ENCODE measurements at regions not wholly inside any gene's neighbourhood (a gene's known extent, or its start where the extent isn't known, plus 50 kb on each side); places are given as distances from the start of the nearest gene placed in this dataset.
A peak's percentile ranks its signal among the peaks of the same experiment; 100 is the strongest.

- intact Hi-C loops (cut with DNase I), result no loop called here
- H3K27ac ChIP-seq, result no peak overlapping the region
- no peaks in the 10 kb centered on the region for H3K36me3 ChIP-seq
- DNase-seq, result peak in 1 of 5 donors; percentile 36
- TF ChIP-seq CTCF (IDR thresholded peaks at IDR 0.05) (no peak), EP300 (IDR thresholded peaks at IDR 0.05) (no peak), POLR2A (IDR thresholded peaks at IDR 0.05) (no peak)
- H3K9me3 ChIP-seq, result no peaks in the 10 kb centered on the region
- no peaks in the 10 kb centered on the region for H3K27me3 ChIP-seq
- no peak overlapping the region for H3K4me3 ChIP-seq
- peaks cover 1% of the 10 kb centered on the region for H3K4me1 ChIP-seq (ENCODE audit: insufficient read depth)
- WGBS, 3 donors, result 53 to 60% (median 58%) methylated on average over 12 of the region's 12 CpGs
These were observed 237.3 kb downstream of the OSR1 start for GRCh38 chr2:19120941-19121750.

- no peaks in the 10 kb centered on the region for H3K36me3 ChIP-seq
- peaks cover 1% of the 10 kb centered on the region for H3K4me1 ChIP-seq (ENCODE audit: insufficient read depth)
- H3K27me3 ChIP-seq, result no peaks in the 10 kb centered on the region
- WGBS, 3 donors, result 94 to 95% (median 95%) methylated on average over 5 of the region's 5 CpGs
- DNase-seq, result no peak
- H3K4me3 ChIP-seq, result no peak overlapping the region
- H3K9me3 ChIP-seq, result no peaks in the 10 kb centered on the region
- intact Hi-C loops (cut with DNase I), result no loop called here
- no peak overlapping the region for H3K27ac ChIP-seq
- TF ChIP-seq EP300 (IDR thresholded peaks at IDR 0.05) (no peak), POLR2A (IDR thresholded peaks at IDR 0.05) (no peak), CTCF (IDR thresholded peaks at IDR 0.05) (no peak)
These were observed 238.2 kb downstream of the OSR1 start for GRCh38 chr2:19120181-19120580.

DNA sequence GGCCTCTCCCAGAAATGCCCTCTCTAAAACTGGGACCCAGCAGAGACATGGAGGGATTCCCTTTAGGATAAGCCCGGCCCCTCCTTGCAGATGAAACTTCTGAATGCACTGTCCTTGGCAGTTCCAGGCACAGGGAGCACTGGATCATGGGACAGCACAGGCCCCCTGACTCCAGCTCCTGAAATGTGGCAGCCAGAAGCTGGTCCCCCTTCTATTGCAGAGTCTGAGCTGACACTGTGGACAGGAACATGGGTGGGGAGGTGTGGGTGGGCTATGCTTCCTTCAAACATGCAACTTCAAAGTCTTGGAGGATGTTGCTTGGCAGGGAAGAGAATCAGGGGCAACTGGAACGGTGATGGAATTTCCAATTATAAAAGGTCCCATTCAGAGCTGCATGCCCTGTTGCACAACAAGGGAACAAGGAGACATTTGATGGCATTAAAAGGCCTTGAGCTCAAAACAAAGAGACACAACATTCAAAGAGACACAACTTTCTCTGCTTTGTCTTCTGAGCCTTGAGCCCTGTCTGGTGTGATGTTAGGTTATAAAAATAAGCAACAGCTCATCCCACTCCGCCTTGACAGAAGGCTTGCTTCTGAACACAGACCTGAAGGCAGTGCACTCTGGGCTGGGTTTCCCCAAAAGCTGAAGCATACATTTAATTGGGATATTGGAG, 239.0 kb downstream of the OSR1 start:
- no peak for DNase-seq
- Histone ChIP-seq H3K36me3 (no peaks in the 10 kb centered on the region), H3K4me3 (no peak overlapping the region), H3K27ac (no peak overlapping the region), H3K9me3 (no peaks in the 10 kb centered on the region), H3K4me1 (ENCODE audit: insufficient read depth) (peaks cover 1% of the 10 kb centered on the region), H3K27me3 (no peaks in the 10 kb centered on the region)
- intact Hi-C loops (cut with DNase I), result no loop called here
- 73 to 90% (median 76%) methylated on average over 3 of the region's 3 CpGs for WGBS, 3 donors
- no peak for TF ChIP-seq EP300 (IDR thresholded peaks at IDR 0.05)
- no peak for TF ChIP-seq POLR2A (IDR thresholded peaks at IDR 0.05)
- TF ChIP-seq CTCF (IDR thresholded peaks at IDR 0.05), result no peak

DNA sequence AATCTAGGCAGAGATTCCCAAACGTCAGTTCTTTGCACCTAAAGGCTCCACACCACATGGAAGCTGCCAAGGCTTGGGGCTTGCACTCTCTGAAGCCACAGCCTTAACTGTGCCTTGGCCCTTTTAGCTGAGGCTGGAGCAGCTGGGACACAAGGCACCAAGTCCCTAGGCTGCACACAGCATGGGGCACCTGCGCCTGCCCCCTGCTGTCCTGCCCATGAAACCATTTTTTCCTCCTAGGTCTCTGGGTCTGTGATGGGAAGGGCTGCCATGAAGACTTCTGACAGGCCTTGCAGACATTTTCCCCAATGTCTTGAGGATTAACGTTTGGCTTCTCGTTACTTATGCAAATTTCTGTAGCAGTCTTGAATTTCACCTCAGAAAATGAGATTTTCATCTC, 241.5 kb downstream of the OSR1 start:
- Histone ChIP-seq H3K9me3 (no peaks in the 10 kb centered on the region), H3K36me3 (no peaks in the 10 kb centered on the region), H3K4me3 (no peak overlapping the region), H3K4me1 (ENCODE audit: insufficient read depth) (peaks cover 1% of the 10 kb centered on the region), H3K27ac (no peak overlapping the region), H3K27me3 (no peaks in the 10 kb centered on the region)
- no peak for DNase-seq
- TF ChIP-seq EP300 (IDR thresholded peaks at IDR 0.05) (no peak), CTCF (IDR thresholded peaks at IDR 0.05) (no peak), POLR2A (IDR thresholded peaks at IDR 0.05) (no peak)
- 71 to 83% (median 78%) methylated on average over 4 of the region's 4 CpGs for WGBS, 3 donors
- intact Hi-C loops (cut with DNase I), result no loop called here

Data from ovary (tissue), 7 donors.